H9 (cell line): ENCODE measurements at regions not wholly inside any gene's neighbourhood (a gene's known extent, or its start where the extent isn't known, plus 50 kb on each side); places are given as distances from the start of the nearest gene placed in this dataset.

Source experiments
- DNase-seq: peaks from one replicate; pipeline ENCODE4 v3.0.0-alpha.2; 2017
- H2AFZ ChIP-seq: one replicate; pipeline ENCODE4 v1.6.1; 2013; ENCODE audit warnings: mild to moderate bottlenecking, low read length, control low read depth, moderate library complexity
- H2AK5ac ChIP-seq: 2 replicates; pipeline ENCODE4 v1.6.1; 2013; ENCODE audit warnings: low read length, control low read depth, mixed read lengths; ENCODE audit not compliant: insufficient read length
- H2BK120ac ChIP-seq: one replicate; pipeline ENCODE4 v1.6.1; 2013; ENCODE audit warnings: low read depth, mild to moderate bottlenecking, low read length, control low read depth, inconsistent platforms; ENCODE audit not compliant: poor library complexity, severe bottlenecking
- H2BK12ac ChIP-seq: 2 replicates; pipeline ENCODE4 v1.6.1; 2013; ENCODE audit warnings: low read length, control low read depth, mixed read lengths, low read depth; ENCODE audit not compliant: insufficient read length
- H2BK15ac ChIP-seq: 2 replicates; pipeline ENCODE4 v1.6.1; 2013; ENCODE audit warnings: low read depth, low read length, control low read depth
- H2BK20ac ChIP-seq: one replicate; pipeline ENCODE4 v1.6.1; 2013; ENCODE audit warnings: low read depth, mild to moderate bottlenecking, low read length, control low read depth, inconsistent platforms; ENCODE audit not compliant: poor library complexity, severe bottlenecking
- H2BK5ac ChIP-seq: 2 replicates; pipeline ENCODE4 v1.6.1; 2013; ENCODE audit warnings: low read length, control low read depth, mixed read lengths; ENCODE audit not compliant: insufficient read length
- H3K14ac ChIP-seq: 2 replicates; pipeline ENCODE4 v1.6.1; 2013; ENCODE audit warnings: low read length, control low read depth; ENCODE audit not compliant: insufficient read depth
- H3K18ac ChIP-seq: 2 replicates; pipeline ENCODE4 v1.6.1; 2013; ENCODE audit warnings: low read depth, mild to moderate bottlenecking, mixed read lengths, low read length, control low read depth; ENCODE audit not compliant: insufficient read length
- H3K23ac ChIP-seq: 2 replicates; pipeline ENCODE4 v1.6.1; 2013; ENCODE audit warnings: low read length, control low read depth, mixed read lengths, low read depth; ENCODE audit not compliant: insufficient read length
- H3K23me2 ChIP-seq: 2 replicates; pipeline ENCODE4 v1.6.1; 2013; ENCODE audit warnings: low read depth, mild to moderate bottlenecking, mixed read lengths, low read length, control low read depth; ENCODE audit not compliant: insufficient read length, poor library complexity, severe bottlenecking
- H3K27ac ChIP-seq: 2 replicates; pipeline ENCODE4 v1.5.1; 2013; ENCODE audit warnings: low read length, control low read depth, mixed read lengths, low read depth; ENCODE audit not compliant: insufficient read length
- H3K27me3 ChIP-seq: 2 replicates; pipeline ENCODE4 v1.6.1; 2013; ENCODE audit warnings: low read length, control low read depth, inconsistent platforms; ENCODE audit not compliant: insufficient read depth
- H3K4ac ChIP-seq: 2 replicates; pipeline ENCODE4 v1.6.1; 2013; ENCODE audit warnings: low read depth, mild to moderate bottlenecking, control low read depth, inconsistent platforms, low read length, moderate library complexity
- H3K4me1 ChIP-seq: 2 replicates; pipeline ENCODE4 v1.6.1; 2013; ENCODE audit warnings: low read length, control low read depth, inconsistent platforms; ENCODE audit not compliant: insufficient read depth
- H3K4me2 ChIP-seq: 2 replicates; pipeline ENCODE4 v1.6.1; 2013; ENCODE audit warnings: low read length, control low read depth, mixed read lengths; ENCODE audit not compliant: insufficient read length, insufficient read depth
- H3K56ac ChIP-seq: 2 replicates; pipeline ENCODE4 v1.6.1; 2013; ENCODE audit warnings: low read depth, mild to moderate bottlenecking, mixed read lengths, low read length, control low read depth; ENCODE audit not compliant: insufficient read length
- H3K79me1 ChIP-seq: 2 replicates; pipeline ENCODE4 v1.6.1; 2013; ENCODE audit warnings: low read depth, mild to moderate bottlenecking, moderate library complexity, low read length, control low read depth, inconsistent platforms; ENCODE audit not compliant: insufficient read depth, poor library complexity, severe bottlenecking
- H3K79me2 ChIP-seq: 2 replicates; pipeline ENCODE4 v1.6.1; 2013; ENCODE audit warnings: low read length, control low read depth, inconsistent platforms; ENCODE audit not compliant: insufficient read depth
- H3K9ac ChIP-seq: 2 replicates; pipeline ENCODE4 v1.6.1; 2013; ENCODE audit warnings: low read length, control low read depth, mixed read lengths; ENCODE audit not compliant: insufficient read length; ENCODE audit errors: extremely low read depth
- H3K9me3 ChIP-seq: one replicate; pipeline ENCODE4 v1.6.1; 2013; ENCODE audit warnings: low read depth, low read length, inconsistent platforms; ENCODE audit not compliant: control insufficient read depth
- H3T11ph ChIP-seq: one replicate; pipeline ENCODE4 v1.6.1; 2013; ENCODE audit warnings: mild to moderate bottlenecking, low read length, control low read depth, inconsistent platforms
- H4K20me1 ChIP-seq: one replicate; pipeline ENCODE4 v1.6.1; 2013; ENCODE audit not compliant: control insufficient read depth, insufficient read length, insufficient read depth
- H4K5ac ChIP-seq: 2 replicates; pipeline ENCODE4 v1.6.1; 2013; ENCODE audit warnings: low read depth, mild to moderate bottlenecking, mixed read lengths, low read length, control low read depth; ENCODE audit not compliant: insufficient read length
- H4K8ac ChIP-seq: replicated peaks from 2 replicates; pipeline ENCODE4 v1.6.1; 2013; ENCODE audit warnings: low read length, control low read depth, mixed read lengths, low read depth; ENCODE audit not compliant: insufficient read length
- H4K91ac ChIP-seq: 2 replicates; pipeline ENCODE4 v1.6.1; 2013; ENCODE audit warnings: low read depth, mild to moderate bottlenecking, moderate library complexity, mixed read lengths, low read length, control low read depth; ENCODE audit not compliant: insufficient read length
- H3K27ac Mint-ChIP-seq, 3 experiments: 2 replicates in 2 of 3; 3 replicates in 1 of 3; pipeline ENCODE4 v1.8.0; 2020 to 2021; ENCODE audit warnings: mixed read lengths in 3 of 3, mild to moderate bottlenecking in 1 of 3, moderate library complexity in 1 of 3
- H3K27me3 Mint-ChIP-seq: 2 replicates; pipeline ENCODE4 v1.8.0; 2021; ENCODE audit warnings: low read depth, mild to moderate bottlenecking, moderate library complexity, mixed read lengths
- H3K36me3 Mint-ChIP-seq, 3 experiments: 2 replicates in 2 of 3; 3 replicates in 1 of 3; pipeline ENCODE4 v1.8.0; 2020 to 2021; ENCODE audit warnings: low read depth in 3 of 3, mixed read lengths in 3 of 3; ENCODE audit not compliant: insufficient read depth in 1 of 3
- H3K4me1 Mint-ChIP-seq, 2 experiments: 2 replicates each; pipeline ENCODE4 v1.8.0; 2020; ENCODE audit warnings: mixed read lengths in 2 of 2
- H3K4me3 Mint-ChIP-seq, 2 experiments: 2 replicates in 1 of 2; 3 replicates in 1 of 2; pipeline ENCODE4 v1.8.0; 2020 to 2021; ENCODE audit warnings: mild to moderate bottlenecking in 2 of 2, mixed read lengths in 2 of 2, moderate library complexity in 1 of 2
- H3K9me3 Mint-ChIP-seq, 2 experiments: 2 replicates in 1 of 2; 3 replicates in 1 of 2; pipeline ENCODE4 v1.8.0; 2020; ENCODE audit warnings: mild to moderate bottlenecking in 2 of 2, mixed read lengths in 2 of 2, moderate library complexity in 1 of 2
- CTCF ChIP-seq: fragments of 200-600 bp; sonication (generic); conservative IDR thresholded peaks from 3 replicates; pipeline ENCODE4 v1.8.0; 2021; ENCODE audit warnings: antibody characterized with exemption, mild to moderate bottlenecking
- WGBS: extraction: QIAGEN DNeasy Blood & Tissue Kit; methylation state at CpG from one replicate; pipeline ENCODE4 v1.1.7; 2013; ENCODE audit warnings: missing lambda C conversion rate, low lambda C conversion rate, mixed read lengths; ENCODE audit not compliant: insufficient read length; ENCODE audit errors: extremely low coverage; 5-methylcytosine and 5-hydroxymethylcytosine counted together

- Mint-ChIP-seq H3K9me3 (no peaks in the 10 kb centered on the region), H3K27me3 (peaks cover 21% of the 10 kb centered on the region), H3K36me3 (peaks cover 0 to 1% (median 0%) of the 10 kb centered on the region in 3 experiments; a peak in 1 of 7 replicates), H3K27ac (peak overlapping the region in 2 of 3 experiments; percentile 9 to 45; a peak in 2 of 7 replicates), H3K4me1 (peaks cover 49 to 52% of the 10 kb centered on the region in 2 experiments), H3K4me3 (no peak overlapping the region)
- H3K14ac ChIP-seq = no peak overlapping the region
- no peak overlapping the region for H2AFZ ChIP-seq
- H3K9me3 ChIP-seq = no peaks in the 10 kb centered on the region
- H3K4me1 ChIP-seq = peaks cover 10% of the 10 kb centered on the region
- H3K9ac ChIP-seq = no peak overlapping the region
- no peak for DNase-seq
- H2BK20ac ChIP-seq = no peak overlapping the region
- no peak overlapping the region for H4K91ac ChIP-seq
- H4K8ac ChIP-seq = no peak overlapping the region
- H2BK15ac ChIP-seq = no peak overlapping the region
- H3K23ac ChIP-seq = no peak overlapping the region
- H4K20me1 ChIP-seq = no peaks in the 10 kb centered on the region
- H3K27me3 ChIP-seq = no peaks in the 10 kb centered on the region
- H2BK5ac ChIP-seq = no peak overlapping the region
- H3K4ac ChIP-seq = no peak overlapping the region
- no peak for TF ChIP-seq CTCF
- no peak overlapping the region for H2BK12ac ChIP-seq
- H3K4me2 ChIP-seq = no peak overlapping the region
- no CpG with 5 or more reads among the region's 6 CpGs for WGBS
- H3K79me2 ChIP-seq = no peaks in the 10 kb centered on the region
- no peak overlapping the region for H3K27ac ChIP-seq
- no peak overlapping the region for H2AK5ac ChIP-seq
- H3K56ac ChIP-seq = no peak overlapping the region
- H4K5ac ChIP-seq = no peak overlapping the region
- no peak overlapping the region for H3T11ph ChIP-seq
- H3K23me2 ChIP-seq = no peaks in the 10 kb centered on the region
- H3K79me1 ChIP-seq = no peaks in the 10 kb centered on the region
- H2BK120ac ChIP-seq = no peak overlapping the region
- no peak overlapping the region for H3K18ac ChIP-seq
These were observed 219.0 kb upstream of the ZBED5 start for GRCh38 chr11:11076879-11077278.
